ENCODE measurements at regions not wholly inside any gene's neighbourhood (a gene's known extent, or its start where the extent isn't known, plus 50 kb on each side); places are given as distances from the start of the nearest gene placed in this dataset.
"Not testable (repeated sequence)": the region's sequence is repeated elsewhere in the genome, so short reads cannot be mapped to it uniquely, and the experiment has no call there.

- no peak for DNase-seq (ENCODE audit: low read depth in 1 of 2, low spot score in 1 of 2)
Measured at GRCh38 chr7:98727146-98727709, 110.1 kb downstream of the NPTX2 start.

- no peak for DNase-seq (ENCODE audit: low read depth in 1 of 2, low spot score in 1 of 2)
Measured at GRCh38 chr7:98728555-98728954, 111.5 kb downstream of the NPTX2 start.

GRCh38 chr7:98729121-98729520, 112.0 kb downstream of the NPTX2 start:
- no peak for DNase-seq (ENCODE audit: low read depth in 1 of 2, low spot score in 1 of 2)

- no peak for DNase-seq (ENCODE audit: low read depth in 1 of 2, low spot score in 1 of 2)
Measured at GRCh38 chr7:98730326-98730725, 113.2 kb downstream of the NPTX2 start.

- DNase-seq (ENCODE audit: low read depth in 1 of 2, low spot score in 1 of 2): no peak
Measured at GRCh38 chr7:98731651-98732050, 114.6 kb downstream of the NPTX2 start.

GRCh38 chr7:98733036-98733435, 116.0 kb downstream of the NPTX2 start:
- peak in 1 of 2 donors; percentile 7 for DNase-seq (ENCODE audit: low read depth in 1 of 2, low spot score in 1 of 2)

GRCh38 chr7:98735801-98736200, 118.7 kb downstream of the NPTX2 start:
- DNase-seq (ENCODE audit: low read depth in 1 of 2, low spot score in 1 of 2): no peak

GRCh38 chr7:98736461-98736860, 119.4 kb downstream of the NPTX2 start:
- DNase-seq (ENCODE audit: low read depth in 1 of 2, low spot score in 1 of 2): not testable (repeated sequence)

- no peak for DNase-seq (ENCODE audit: low read depth in 1 of 2, low spot score in 1 of 2)
Measured at GRCh38 chr7:98737176-98737575, 120.1 kb downstream of the NPTX2 start.

GRCh38 chr7:98740643-98741042, 123.6 kb downstream of the NPTX2 start:
- DNase-seq (ENCODE audit: low read depth in 1 of 2, low spot score in 1 of 2): no peak

GRCh38 chr7:98745722-98746318, 124.0 kb downstream of the TMEM130 start:
- peak; percentile 46 to 55 for DNase-seq (ENCODE audit: low read depth in 1 of 2, low spot score in 1 of 2)

- no peak for DNase-seq (ENCODE audit: low read depth in 1 of 2, low spot score in 1 of 2)
Measured at GRCh38 chr7:98748090-98748489, 121.7 kb downstream of the TMEM130 start.

GRCh38 chr7:98753176-98753575, 116.6 kb downstream of the TMEM130 start:
- no peak for DNase-seq (ENCODE audit: low read depth in 1 of 2, low spot score in 1 of 2)

- no peak for DNase-seq (ENCODE audit: low read depth in 1 of 2, low spot score in 1 of 2)
Measured at GRCh38 chr7:98753989-98754479, 115.8 kb downstream of the TMEM130 start.

GRCh38 chr7:98755138-98755898, 114.5 kb downstream of the TMEM130 start:
- no peak for DNase-seq (ENCODE audit: low read depth in 1 of 2, low spot score in 1 of 2)

- DNase-seq (ENCODE audit: low read depth in 1 of 2, low spot score in 1 of 2): no peak
Measured at GRCh38 chr7:98758157-98758556, 111.7 kb downstream of the TMEM130 start.

GRCh38 chr7:98760201-98760651, 109.6 kb downstream of the TMEM130 start:
- DNase-seq (ENCODE audit: low read depth in 1 of 2, low spot score in 1 of 2): no peak

- no peak for DNase-seq (ENCODE audit: low read depth in 1 of 2, low spot score in 1 of 2)
Measured at GRCh38 chr7:98761225-98761624, 108.6 kb downstream of the TMEM130 start.

GRCh38 chr7:98762620-98763019, 107.2 kb downstream of the TMEM130 start:
- no peak for DNase-seq (ENCODE audit: low read depth in 1 of 2, low spot score in 1 of 2)

- no peak for DNase-seq (ENCODE audit: low read depth in 1 of 2, low spot score in 1 of 2)
Measured at GRCh38 chr7:98763441-98763840, 106.4 kb downstream of the TMEM130 start.

GRCh38 chr7:98764946-98765345, 104.9 kb downstream of the TMEM130 start:
- no peak for DNase-seq (ENCODE audit: low read depth in 1 of 2, low spot score in 1 of 2)

- DNase-seq (ENCODE audit: low read depth in 1 of 2, low spot score in 1 of 2): not testable (repeated sequence)
Measured at GRCh38 chr7:98770085-98770484, 99.7 kb downstream of the TMEM130 start.

Data from activated CD4-positive, alpha-beta T cell treated with anti-CD3 and anti-CD28 coated beads, Interleukin-2, amount 50 U/mL, for 24 hours (primary cell).